H1 (cell line): ENCODE measurements at regions not wholly inside any gene's neighbourhood (a gene's known extent, or its start where the extent isn't known, plus 50 kb on each side); places are given as distances from the start of the nearest gene placed in this dataset.

Experiments used
- CTCF ChIA-PET: fragments of 300-600 bp; sonication (Branson Sonifier 250); formaldehyde crosslinking; loops from one replicate; lab custom pipeline; 2021; ENCODE audit not compliant: partially characterized antibody; lab: Charles Lee
- POLR2A ChIA-PET: fragments of 300-600 bp; sonication (Branson Sonifier 250); formaldehyde crosslinking; loops from one replicate; lab custom pipeline; 2021; ENCODE audit warnings: inconsistent platforms; ENCODE audit not compliant: partially characterized antibody; lab: Charles Lee
- DNase-seq, 2 experiments: peaks; one replicate each; pipeline versions ENCODE4 v3.0.0 to v3.0.0-alpha.2; 2010 to 2022; ENCODE audit warnings: low spot score in 2 of 2, low read depth in 1 of 2, mixed read lengths in 1 of 2
- FAIRE-seq: peaks from 2 replicates; lab custom pipeline; 2011; peaks lifted over from hg19 to GRCh38; lab: Jason Lieb, UNC
- H2AFZ ChIP-seq: 2 replicates; pipeline ENCODE4 v1.8.1; 2012; ENCODE audit warnings: low read length, inconsistent platforms
- H2AK5ac ChIP-seq: 2 replicates; pipeline ENCODE4 v1.6.1; 2013; ENCODE audit warnings: low read depth, low read length
- H2BK120ac ChIP-seq: replicated peaks from 2 replicates; pipeline ENCODE3; 2013; ENCODE audit warnings: low read depth, low read length, inconsistent platforms
- H2BK12ac ChIP-seq: 2 replicates; pipeline ENCODE4 v1.6.1; 2013; ENCODE audit warnings: low read depth, low read length
- H2BK15ac ChIP-seq: 2 replicates; pipeline ENCODE4 v1.6.1; 2013; ENCODE audit warnings: low read length
- H2BK20ac ChIP-seq: 2 replicates; pipeline ENCODE4 v1.6.1; 2013; ENCODE audit warnings: low read length
- H2BK5ac ChIP-seq: 2 replicates; pipeline ENCODE4 v1.6.1; 2013; ENCODE audit warnings: low read depth, low read length
- H3K14ac ChIP-seq: 2 replicates; pipeline ENCODE4 v1.6.1; 2013; ENCODE audit warnings: inconsistent platforms; ENCODE audit not compliant: insufficient read length
- H3K18ac ChIP-seq: 2 replicates; pipeline ENCODE4 v1.6.1; 2013; ENCODE audit warnings: low read length; ENCODE audit errors: extremely low read depth
- H3K23ac ChIP-seq: 2 replicates; pipeline ENCODE4 v1.6.1; 2013; ENCODE audit warnings: inconsistent platforms; ENCODE audit not compliant: insufficient read length
- H3K23me2 ChIP-seq: 2 replicates; pipeline ENCODE4 v1.6.1; 2013; ENCODE audit warnings: low read depth, low read length
- H3K27ac ChIP-seq: 2 replicates; pipeline ENCODE4 v1.6.1; 2011; ENCODE audit warnings: low read depth, low read length, inconsistent platforms
- H3K27me3 ChIP-seq, 4 experiments: replicated peaks in 1 of 4; 1 replicate in 1 of 4; 2 replicates in 3 of 4; pipeline versions ENCODE4 v1.6.1 to v1.8.1; 2011 to 2013; ENCODE audit warnings: low read length in 3 of 4, mild to moderate bottlenecking in 3 of 4, inconsistent platforms in 2 of 4, mixed read lengths in 2 of 4, moderate library complexity in 1 of 4; ENCODE audit not compliant: control insufficient read depth in 3 of 4, insufficient read depth in 3 of 4; ENCODE audit errors: extremely low read depth in 1 of 4
- H3K36me3 ChIP-seq, 4 experiments: 2 replicates each; pipeline versions ENCODE4 v1.6.1 to v1.8.1; 2011 to 2013; ENCODE audit warnings: mild to moderate bottlenecking in 4 of 4, low read length in 3 of 4, moderate library complexity in 2 of 4, control low read depth in 1 of 4, inconsistent platforms in 1 of 4; ENCODE audit not compliant: insufficient read depth in 4 of 4, control insufficient read depth in 2 of 4
- H3K4ac ChIP-seq: replicated peaks from 2 replicates; pipeline ENCODE3; 2013; ENCODE audit warnings: low read length, low read depth, mixed read lengths, inconsistent platforms; ENCODE audit not compliant: insufficient read length
- H3K4me1 ChIP-seq, 4 experiments: replicated peaks in 1 of 4; 1 replicate in 1 of 4; 2 replicates in 3 of 4; pipeline versions ENCODE4 v1.6.1 to v1.8.1; 2011 to 2013; ENCODE audit warnings: low read length in 3 of 4, inconsistent platforms in 2 of 4, mixed read lengths in 1 of 4; ENCODE audit not compliant: insufficient read depth in 4 of 4, control insufficient read depth in 3 of 4
- H3K4me2 ChIP-seq, 2 experiments: 2 replicates each; pipeline versions ENCODE4 v1.6.1 to v1.8.1; 2011 to 2013; ENCODE audit warnings: low read depth in 2 of 2, low read length in 2 of 2, control low read depth in 1 of 2, inconsistent platforms in 1 of 2, mild to moderate bottlenecking in 1 of 2; ENCODE audit not compliant: insufficient read depth in 1 of 2
- H3K4me3 ChIP-seq, 4 experiments: fragments of 200-600, 300-600 bp in 1 of 4; sonication (generic), shearing (Covaris generic), sonication (Bioruptor Twin) in 1 of 4; 2 replicates each; pipeline versions ENCODE4 v1.5.1 to v1.8.1; 2011 to 2016; ENCODE audit warnings: low read length in 4 of 4, low read depth in 3 of 4, control low read depth in 2 of 4, inconsistent platforms in 2 of 4, mild to moderate bottlenecking in 2 of 4, mixed read lengths in 1 of 4, moderate library complexity in 1 of 4; ENCODE audit not compliant: insufficient read depth in 2 of 4; ENCODE audit errors: extremely low read depth in 1 of 4
- H3K56ac ChIP-seq: replicated peaks from 2 replicates; pipeline ENCODE3; 2013; ENCODE audit warnings: low read depth, mild to moderate bottlenecking, mixed read lengths, low read length, inconsistent platforms; ENCODE audit not compliant: insufficient read length
- H3K79me1 ChIP-seq: 2 replicates; pipeline ENCODE4 v1.6.1; 2013; ENCODE audit warnings: low read depth, low read length, control low read depth
- H3K79me2 ChIP-seq, 2 experiments: 2 replicates each; pipeline versions ENCODE4 v1.6.1 to v1.8.1; 2012 to 2013; ENCODE audit warnings: low read length in 2 of 2, mild to moderate bottlenecking in 2 of 2, inconsistent platforms in 1 of 2; ENCODE audit not compliant: insufficient read depth in 2 of 2, control insufficient read depth in 1 of 2
- H3K9ac ChIP-seq, 4 experiments: replicated peaks in 1 of 4; 1 replicate in 1 of 4; 2 replicates in 3 of 4; pipeline versions ENCODE4 v1.6.1 to v1.8.1; 2011 to 2013; ENCODE audit warnings: low read depth in 3 of 4, low read length in 3 of 4, control low read depth in 2 of 4, mild to moderate bottlenecking in 2 of 4, moderate library complexity in 2 of 4, inconsistent platforms in 1 of 4; ENCODE audit errors: extremely low read depth in 1 of 4
- H3K9me3 ChIP-seq, 2 experiments: 2 replicates each; pipeline versions ENCODE4 v1.6.1 to v1.8.1; 2012 to 2013; ENCODE audit warnings: mild to moderate bottlenecking in 2 of 2, moderate library complexity in 2 of 2, control low read depth in 1 of 2, inconsistent platforms in 1 of 2, low read depth in 1 of 2, low read length in 1 of 2, mixed read lengths in 1 of 2; ENCODE audit not compliant: insufficient read depth in 2 of 2
- H4K20me1 ChIP-seq, 2 experiments: replicated peaks in 1 of 2; 2 replicates each; pipeline versions ENCODE3 to v1.8.1; 2011 to 2013; ENCODE audit warnings: inconsistent platforms in 2 of 2, low read length in 2 of 2, mild to moderate bottlenecking in 1 of 2; ENCODE audit not compliant: insufficient read depth in 2 of 2, control insufficient read depth in 1 of 2
- H4K5ac ChIP-seq: 2 replicates; pipeline ENCODE4 v1.6.1; 2013; ENCODE audit warnings: low read length, low read depth, mixed read lengths, inconsistent platforms; ENCODE audit not compliant: insufficient read length
- H4K8ac ChIP-seq: 2 replicates; pipeline ENCODE4 v1.8.0; 2013; ENCODE audit warnings: mild to moderate bottlenecking, moderate library complexity, low read length, inconsistent platforms; ENCODE audit not compliant: insufficient read depth; ENCODE audit errors: extremely low read depth
- H4K91ac ChIP-seq: replicated peaks from 2 replicates; pipeline ENCODE3; 2013; ENCODE audit warnings: low read length, mixed read lengths, inconsistent platforms; ENCODE audit not compliant: insufficient read length
- BACH1 ChIP-seq: IDR thresholded peaks from 2 replicates; pipeline ENCODE4 v1.6.1; 2012; ENCODE audit warnings: low read length, improper control_type of control experiment
- CBX8 ChIP-seq: fragments of 300-800, 300-1000 bp; sonication (generic); IDR thresholded peaks from 2 replicates; pipeline ENCODE4 v1.7.1; 2016; ENCODE audit warnings: low read depth, low read length, borderline replicate concordance
- CHD1 ChIP-seq: IDR thresholded peaks from 2 replicates; pipeline ENCODE4 v1.6.1; 2012; ENCODE audit warnings: low read depth, low read length, improper control_type of control experiment
- GTF2F1 ChIP-seq: IDR thresholded peaks from 2 replicates; pipeline ENCODE4 v1.6.1; 2012; ENCODE audit warnings: low read depth, low read length, improper control_type of control experiment, borderline replicate concordance
- KDM1A ChIP-seq: fragments of 200-600, 300-600 bp; sonication (generic); IDR thresholded peaks from 2 replicates; pipeline ENCODE4 v1.7.1; 2016; ENCODE audit warnings: mild to moderate bottlenecking, low read length, borderline replicate concordance
- MAFK ChIP-seq: IDR thresholded peaks from 2 replicates; pipeline ENCODE4 v1.6.1; 2012; ENCODE audit warnings: low read depth, mild to moderate bottlenecking, improper control_type of control experiment, low read length
- NRF1 ChIP-seq: IDR thresholded peaks from 2 replicates; pipeline ENCODE4 v1.6.1; 2011; ENCODE audit warnings: mild to moderate bottlenecking, low read depth, low read length, improper control_type of control experiment
- PHF8 ChIP-seq: fragments of 200-600 bp; sonication (generic); conservative IDR thresholded peaks from 2 replicates; pipeline ENCODE4 v1.7.1; 2012; ENCODE audit warnings: low read depth, mild to moderate bottlenecking, inconsistent platforms, low read length, moderate library complexity
- POU5F1 ChIP-seq: IDR thresholded peaks from 2 replicates; pipeline ENCODE4 v1.6.1; 2011; ENCODE audit warnings: low read depth, mild to moderate bottlenecking, low read length, moderate library complexity
- SAP30 ChIP-seq: fragments of 300-600 bp; sonication (generic); IDR thresholded peaks from 2 replicates; pipeline ENCODE4 v1.7.1; 2012; ENCODE audit warnings: low read length, moderate library complexity, mild to moderate bottlenecking, inconsistent platforms; ENCODE audit not compliant: insufficient read depth, insufficient replicate concordance
- SIN3A ChIP-seq, 2 experiments: IDR thresholded peaks in 1 of 2; conservative IDR thresholded peaks in 1 of 2; 2 replicates each; pipeline ENCODE4 v1.6.1; 2011 to 2012; ENCODE audit warnings: low read length in 2 of 2, improper control_type of control experiment in 1 of 2, low read depth in 1 of 2, mild to moderate bottlenecking in 1 of 2
- SIRT6 ChIP-seq: IDR thresholded peaks from one replicate; pipeline ENCODE4 v1.7.1; 2012; ENCODE audit warnings: low read length, inconsistent platforms
- SP4 ChIP-seq: IDR thresholded peaks from 2 replicates; pipeline ENCODE4 v1.6.1; 2012; ENCODE audit warnings: low read length, inconsistent platforms
- TAF1 ChIP-seq: IDR thresholded peaks from 2 replicates; pipeline ENCODE4 v1.6.1; 2011; ENCODE audit warnings: mild to moderate bottlenecking, low read depth, low read length
- WGBS, 2 experiments: shearing (Covaris generic) in 1 of 2; methylation state at CpG; one replicate each; pipeline versions ENCODE4 v1.1.6 to v1.1.7; 2013 to 2015; ENCODE audit warnings: low lambda C conversion rate in 2 of 2, mixed read lengths in 2 of 2, inconsistent platforms in 1 of 2, low coverage in 1 of 2, missing lambda C conversion rate in 1 of 2; ENCODE audit not compliant: insufficient replicate concordance in 2 of 2, insufficient coverage in 1 of 2, insufficient read length in 1 of 2; ENCODE audit errors: extremely low coverage in 1 of 2, missing lambda C conversion rate in 1 of 2; 5-methylcytosine and 5-hydroxymethylcytosine counted together
- TF ChIP-seq, protein P1 (sequence below): IDR thresholded peaks from 2 replicates; pipeline ENCODE4 v1.6.1; 2012; ENCODE audit warnings: inconsistent platforms

DNA sequence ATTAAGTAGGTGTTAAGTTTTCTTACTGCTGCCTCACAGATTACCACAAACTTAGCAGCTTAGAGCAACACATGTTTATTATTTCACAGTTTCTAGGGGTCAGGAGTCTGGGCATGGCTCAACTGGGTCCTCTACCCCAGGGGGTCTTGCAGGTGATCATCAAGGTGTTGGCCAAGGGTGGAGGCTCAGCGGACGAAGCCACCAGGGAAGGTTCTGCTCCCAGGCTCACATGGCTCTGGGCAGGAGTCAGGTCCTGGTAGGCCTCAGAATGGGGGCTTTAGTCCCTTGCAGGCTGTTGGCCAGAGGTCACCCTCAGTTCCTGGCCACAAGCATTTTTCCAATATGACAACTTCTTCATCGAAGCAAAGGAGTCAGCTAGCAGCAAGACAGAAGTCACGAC lies 362.5 kb downstream of the PREX1 start:
- Histone ChIP-seq H2BK12ac (no peak overlapping the region), H3K79me1 (no peaks in the 10 kb centered on the region), H2BK20ac (no peak overlapping the region), H3K4me1 (peaks cover 4 to 13% (median 7%) of the 10 kb centered on the region in 4 experiments), H3K23ac (no peak overlapping the region), H4K5ac (no peak overlapping the region), H2AK5ac (no peak overlapping the region), H3K14ac (no peak overlapping the region), H3K4ac (no peak overlapping the region), H3K23me2 (peaks cover 4% of the 10 kb centered on the region; the same call in 1 of the 2 replicates), H2BK120ac (no peak overlapping the region), H4K20me1 (no peaks in the 10 kb centered on the region), H4K91ac (no peak overlapping the region), H3K27ac (no peak overlapping the region), H3K79me2 (no peaks in the 10 kb centered on the region), H3K56ac (no peak overlapping the region), H3K4me3 (no peak overlapping the region), H4K8ac (no peak overlapping the region), H2BK5ac (no peak overlapping the region), H2BK15ac (no peak overlapping the region), H3K9ac (no peak overlapping the region), H2AFZ (no peak overlapping the region), H3K18ac (no peak overlapping the region), H3K36me3 (no peaks in the 10 kb centered on the region), H3K4me2 (no peak overlapping the region), H3K9me3 (no peaks in the 10 kb centered on the region), H3K27me3 (no peaks in the 10 kb centered on the region)
- ChIA-PET POLR2A (no interaction called here), CTCF (interaction anchor here (0.7 kb wide), 1 partner anchor 155 kb away, joined by 3 read pairs; no protein-coding TSS in a partner anchor)
- DNase-seq (no peak), FAIRE-seq (no peak)
- WGBS, 2 experiments, result 91% methylated on average over 4 of the region's 4 CpGs; no CpG with 5 or more reads in 1 of the 2 experiments
- TF ChIP-seq POU5F1, result no peak
- no peak for TF ChIP-seq PHF8
- no peak for TF ChIP-seq TAF1
- TF ChIP-seq CBX8, result no peak
- TF ChIP-seq SIRT6, result no peak
- TF ChIP-seq CHD1, result no peak
- no peak for TF ChIP-seq NRF1
- TF ChIP-seq SIN3A (conservative IDR thresholded peaks at IDR 0.05 in 1 of 2, IDR thresholded peaks at IDR 0.05 in 1 of 2; ENCODE audit: low read depth in 1 of 2, low read length in 2 of 2), result no peak
- no peak for TF ChIP-seq SP4
- no peak for TF ChIP-seq GTF2F1
- TF ChIP-seq, protein P1, sequence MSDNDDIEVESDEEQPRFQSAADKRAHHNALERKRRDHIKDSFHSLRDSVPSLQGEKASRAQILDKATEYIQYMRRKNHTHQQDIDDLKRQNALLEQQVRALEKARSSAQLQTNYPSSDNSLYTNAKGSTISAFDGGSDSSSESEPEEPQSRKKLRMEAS, result no peak
- no peak for TF ChIP-seq SAP30
- no peak for TF ChIP-seq KDM1A
- no peak for TF ChIP-seq BACH1
- TF ChIP-seq MAFK, result no peak
